ENCODE measurements at regions not wholly inside any gene's neighbourhood (a gene's known extent, or its start where the extent isn't known, plus 50 kb on each side); places are given as distances from the start of the nearest gene placed in this dataset.

DNA sequence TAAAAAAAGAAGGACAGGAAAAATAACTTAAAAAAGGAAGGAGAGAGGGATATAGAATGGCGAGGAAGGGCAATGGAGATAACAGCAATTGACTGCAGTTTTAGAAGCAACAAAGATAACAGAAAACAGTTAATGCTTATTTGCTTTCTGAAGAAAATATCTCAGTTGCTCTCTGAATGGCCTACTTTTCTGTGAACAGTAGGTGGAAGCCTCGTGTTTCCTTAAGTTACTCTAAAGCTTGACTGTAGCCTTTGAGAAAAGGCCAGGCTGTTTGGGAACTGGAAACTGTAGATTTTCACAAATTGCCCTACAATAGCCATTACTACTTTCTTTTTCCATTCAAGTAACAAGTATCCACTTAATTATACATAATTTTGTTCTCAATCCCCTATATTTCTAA lies 404.5 kb downstream of the YTHDC2 start:
- FAIRE-seq, result no peak

DNA sequence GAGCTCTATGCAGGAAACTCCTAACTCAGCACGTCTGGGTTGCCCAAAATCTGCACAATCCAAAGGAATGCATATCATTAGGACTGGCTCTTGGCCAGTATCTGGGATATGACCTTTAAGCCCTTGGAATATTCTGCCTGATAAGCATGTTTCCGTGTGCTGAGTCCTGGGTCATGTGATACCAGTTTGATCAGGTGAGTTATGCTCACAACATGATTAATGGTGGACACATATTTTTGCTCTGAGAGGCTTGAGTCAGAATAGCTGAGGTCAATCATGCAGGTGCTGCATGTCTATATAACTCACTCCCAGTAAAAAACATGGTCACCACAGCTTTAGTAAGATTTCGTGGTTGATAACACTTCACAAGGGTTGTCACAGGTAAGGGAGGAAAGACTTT lies 408.8 kb downstream of the YTHDC2 start:
- no peak for FAIRE-seq

- no peak for FAIRE-seq
These were observed 422.0 kb downstream of the YTHDC2 start for GRCh38 chr5:113935453-113935852.

- FAIRE-seq, result no peak
These were observed 423.8 kb downstream of the YTHDC2 start for GRCh38 chr5:113937301-113937700.

DNA sequence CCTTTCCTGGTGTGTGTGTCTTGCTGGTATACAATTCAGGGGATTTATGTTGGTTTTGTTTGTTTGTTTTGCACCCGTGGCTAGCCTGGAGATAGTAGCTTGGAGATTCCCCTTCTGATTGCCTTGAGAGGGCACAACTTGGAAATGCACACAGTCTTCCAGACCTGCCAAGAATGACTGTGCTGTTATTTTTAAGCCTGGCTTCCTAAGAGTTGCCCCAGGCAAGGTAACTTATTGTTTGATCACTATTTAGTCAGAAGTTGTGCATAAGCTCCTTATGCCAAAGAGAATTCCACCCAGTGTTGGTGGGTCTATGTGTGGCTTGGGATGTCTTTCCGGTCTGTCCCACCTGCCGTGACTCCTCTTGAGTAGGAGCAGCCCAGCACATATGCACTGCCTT lies 421.9 kb upstream of the KCNN2 start:
- FAIRE-seq, result no peak

DNA sequence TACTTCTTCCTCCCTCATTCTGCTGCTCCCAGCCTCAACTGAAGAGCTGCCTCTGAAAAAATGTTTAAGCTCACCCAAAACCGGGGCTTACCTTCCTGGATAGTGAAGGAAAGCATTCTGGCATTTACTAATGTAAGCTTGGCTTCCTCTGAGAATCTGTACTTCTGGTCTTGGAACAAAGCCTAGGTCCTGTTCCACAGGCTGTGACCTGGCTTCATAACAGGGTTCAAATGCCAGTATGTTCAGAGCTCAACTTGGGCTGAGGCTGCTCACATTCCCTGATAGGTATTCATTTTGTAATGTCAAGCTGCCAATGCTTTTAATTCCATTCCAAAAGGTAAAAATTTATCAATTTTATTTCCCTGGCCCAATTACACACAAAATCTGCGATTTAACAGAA lies 411.7 kb upstream of the KCNN2 start:
- FAIRE-seq, result no peak

DNA sequence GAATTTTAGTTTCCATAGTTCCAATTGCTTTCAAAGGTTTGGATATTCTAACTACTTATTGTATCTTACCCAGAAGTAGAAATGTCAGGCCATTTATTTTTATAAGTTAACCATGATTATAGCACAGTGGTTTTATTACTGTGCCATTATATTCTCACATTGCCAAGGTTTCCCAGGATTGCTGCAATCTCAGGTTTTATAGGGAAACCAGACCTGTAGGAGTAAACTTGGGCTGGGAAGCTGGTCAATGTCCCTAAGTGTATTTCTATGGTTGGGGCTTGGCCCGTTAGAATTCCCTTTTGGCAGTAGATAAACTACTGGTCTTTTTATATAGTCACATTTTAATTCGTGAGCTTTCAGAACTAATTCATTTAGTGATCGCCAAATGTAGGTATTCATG lies 396.6 kb upstream of the KCNN2 start:
- no peak for FAIRE-seq

DNA sequence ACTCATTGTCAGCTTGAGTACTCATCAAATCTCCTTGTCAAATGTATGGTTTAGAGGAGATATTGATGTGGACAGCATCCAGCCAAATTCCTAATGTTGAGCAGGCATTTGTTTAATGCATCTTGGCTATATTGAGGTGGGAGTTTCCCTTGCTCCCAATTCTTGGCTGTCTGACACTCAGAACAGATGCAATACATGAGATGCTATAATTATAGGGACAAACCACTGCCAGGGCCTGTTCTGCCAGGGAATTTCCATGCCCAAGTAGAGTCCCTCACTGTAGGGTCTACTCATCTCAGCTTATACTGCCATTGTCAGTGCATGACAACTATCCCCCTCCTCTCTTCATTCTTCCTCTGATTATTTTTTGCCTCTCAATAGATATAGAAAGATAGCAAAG lies 392.0 kb upstream of the KCNN2 start:
- FAIRE-seq, result no peak

- no peak for FAIRE-seq
These were observed 390.4 kb upstream of the KCNN2 start for GRCh38 chr5:113971454-113971853.

DNA sequence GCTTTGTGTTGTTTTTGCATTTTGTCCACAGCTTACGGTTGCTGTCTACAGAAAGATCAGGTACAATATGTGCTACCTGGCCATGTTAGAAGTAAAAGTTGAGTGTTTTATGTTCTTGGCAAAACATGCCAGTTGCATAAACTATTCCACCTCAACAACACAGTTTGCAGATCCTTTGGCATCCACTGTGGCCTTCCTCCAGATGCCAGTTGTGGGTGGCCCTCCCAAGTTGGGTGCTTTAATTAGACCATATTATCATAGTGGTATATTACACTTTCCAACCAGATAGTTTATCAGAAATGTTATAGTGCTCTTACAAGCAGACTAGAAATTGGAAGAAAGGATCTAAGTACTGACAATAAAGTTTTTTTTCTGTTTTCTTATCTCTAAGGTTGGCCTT lies 386.9 kb upstream of the KCNN2 start:
- no peak for FAIRE-seq

DNA sequence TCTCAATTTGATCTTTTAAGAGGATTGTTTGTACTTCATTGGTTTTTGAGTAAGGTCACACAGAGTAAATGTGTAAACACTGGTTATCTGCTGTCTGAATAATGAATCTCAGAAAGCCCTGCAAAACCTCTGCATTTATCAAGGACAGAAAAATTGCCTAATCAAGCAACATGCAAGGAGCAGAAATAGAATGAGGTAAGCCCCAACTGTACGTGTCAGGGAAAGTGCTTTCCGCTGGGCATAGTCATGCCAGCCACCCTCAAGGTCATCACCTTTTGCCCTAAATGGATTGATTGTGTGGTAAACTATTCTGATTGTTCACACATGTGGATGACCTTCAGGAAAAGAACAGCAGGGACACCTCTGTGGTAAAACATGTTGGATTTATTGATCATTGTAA lies 376.9 kb upstream of the KCNN2 start:
- no peak for FAIRE-seq

- no peak for FAIRE-seq
These were observed 376.4 kb upstream of the KCNN2 start for GRCh38 chr5:113985505-113985904.

DNA sequence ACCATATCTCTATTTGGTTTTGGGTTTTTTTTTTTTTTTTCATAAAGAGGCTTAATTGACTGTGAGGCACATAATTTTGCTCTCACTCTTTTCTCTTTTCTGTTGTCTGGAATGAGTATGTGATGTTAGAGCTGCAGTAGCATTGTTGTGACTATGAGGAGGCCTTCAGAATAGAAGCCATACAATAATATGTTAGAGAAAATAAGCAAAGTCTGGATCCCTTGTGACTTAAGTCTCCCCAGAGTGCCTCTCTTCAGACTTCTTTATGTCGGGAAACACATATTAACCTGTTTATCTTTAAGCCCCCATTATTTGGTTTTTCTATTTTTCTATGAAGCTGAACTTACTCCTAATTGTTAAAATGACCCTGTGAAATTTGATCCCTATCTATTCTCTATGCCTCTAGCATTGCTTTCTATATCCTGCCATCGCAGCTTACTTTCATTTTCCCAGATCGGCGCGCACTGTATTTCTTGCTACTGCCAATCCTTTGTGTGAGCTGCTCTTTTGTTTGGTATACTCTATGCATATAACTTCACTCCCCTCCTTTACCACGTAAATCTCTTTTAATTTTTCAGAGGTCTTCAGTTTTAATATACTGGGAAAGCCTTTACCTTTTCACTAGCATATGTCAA lies 372.5 kb upstream of the KCNN2 start:
- FAIRE-seq, result no peak

DNA sequence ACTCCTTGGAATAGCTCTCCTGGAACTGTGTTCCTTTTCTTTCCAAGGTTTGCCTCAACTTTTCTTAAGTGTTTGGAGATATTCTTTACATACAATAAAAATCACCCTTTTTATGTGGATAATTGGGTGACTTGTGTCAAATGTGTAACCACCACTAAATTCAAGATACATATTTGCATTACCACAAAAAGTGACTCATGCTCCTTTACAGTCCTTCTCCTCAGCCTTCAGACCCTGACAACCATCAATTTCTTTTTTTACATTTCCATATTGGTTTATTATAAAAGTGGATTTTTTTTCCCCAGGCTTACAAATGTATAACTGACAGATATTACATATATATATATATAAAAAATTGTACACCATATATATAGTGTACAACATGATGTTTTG lies 372.0 kb upstream of the KCNN2 start:
- no peak for FAIRE-seq

DNA sequence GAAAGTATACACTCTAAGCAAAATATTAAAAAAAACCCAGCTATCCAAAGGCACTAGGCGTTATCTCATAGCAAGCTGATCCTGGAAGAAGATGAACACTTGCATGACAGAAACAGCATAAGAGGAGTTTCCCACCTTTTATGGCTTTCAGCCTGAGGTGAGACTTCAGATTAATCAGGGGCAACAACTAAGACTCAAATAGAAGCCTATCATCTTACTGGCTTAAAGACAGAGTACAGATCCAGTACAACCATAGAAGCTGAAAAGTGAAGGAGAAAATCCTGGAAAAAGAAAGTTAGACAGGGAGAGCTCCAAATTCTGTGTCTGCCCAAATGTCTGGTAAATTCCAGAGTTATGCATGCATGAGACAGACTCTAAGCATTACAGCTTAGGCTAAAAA lies 360.8 kb upstream of the KCNN2 start:
- no peak for FAIRE-seq

GRCh38 chr5:114006582-114006981 lies 355.3 kb upstream of the KCNN2 start:
- no peak for FAIRE-seq

DNA sequence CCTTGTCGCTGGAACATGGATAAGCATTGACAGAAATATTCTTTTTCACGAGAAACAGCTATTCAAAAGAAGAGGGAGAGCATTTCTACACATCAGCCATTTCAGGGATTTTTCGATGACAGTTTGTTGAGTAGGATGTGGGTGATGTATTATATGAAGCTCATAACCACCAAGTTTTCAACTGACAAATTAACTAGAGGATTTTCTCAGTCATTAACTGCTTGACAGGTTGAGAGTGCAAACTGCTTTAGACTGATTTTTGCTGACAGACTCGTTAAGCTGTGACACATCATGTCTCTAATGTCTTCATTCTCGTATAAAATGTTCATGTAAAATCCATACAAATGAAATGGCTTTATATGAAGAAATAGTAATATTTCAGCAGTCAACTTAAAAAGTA lies 354.2 kb upstream of the KCNN2 start:
- no peak for FAIRE-seq

DNA sequence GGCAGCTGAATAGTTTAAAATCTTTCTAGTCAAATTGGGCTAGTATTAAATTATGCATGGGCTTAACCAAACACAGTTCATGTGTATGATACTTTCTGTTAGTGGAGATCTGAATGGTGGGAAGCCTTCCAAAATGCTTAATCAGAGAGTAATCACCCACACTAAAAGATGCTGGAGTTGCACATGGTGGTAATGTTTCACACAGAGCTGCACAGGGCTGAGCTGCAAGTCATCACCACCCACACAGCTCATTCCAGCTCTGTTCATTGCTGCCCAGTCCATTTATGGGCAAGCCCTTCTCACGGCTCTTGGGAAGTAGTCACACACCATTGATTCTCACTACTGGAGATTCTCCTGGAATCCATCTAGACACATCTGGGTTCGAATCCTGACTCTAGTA lies 351.5 kb upstream of the KCNN2 start:
- FAIRE-seq, result no peak

DNA sequence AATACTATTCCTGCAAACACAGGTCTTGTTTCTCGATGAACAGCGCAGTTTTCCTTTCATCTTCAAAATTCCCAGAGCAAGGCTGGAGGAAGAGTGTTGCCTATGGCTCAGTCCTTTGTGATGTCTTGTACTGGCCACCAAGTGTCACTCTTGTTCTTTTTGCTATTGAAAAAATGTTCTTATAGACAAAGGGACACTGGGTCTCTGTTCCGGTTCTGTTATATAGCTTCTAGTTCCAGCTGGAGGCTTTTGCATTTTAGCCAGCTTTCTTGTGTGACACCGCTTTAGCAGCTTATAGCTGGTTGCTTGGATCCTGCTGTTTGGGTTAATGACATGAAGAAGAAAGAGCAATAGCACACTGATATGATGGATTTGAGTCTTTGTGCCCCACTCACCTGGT lies 343.7 kb upstream of the KCNN2 start:
- FAIRE-seq, result no peak

GRCh38 chr5:114038756-114039155 lies 323.1 kb upstream of the KCNN2 start:
- no peak for FAIRE-seq

- no peak for FAIRE-seq
These were observed 311.8 kb upstream of the KCNN2 start for GRCh38 chr5:114050087-114050486.

DNA sequence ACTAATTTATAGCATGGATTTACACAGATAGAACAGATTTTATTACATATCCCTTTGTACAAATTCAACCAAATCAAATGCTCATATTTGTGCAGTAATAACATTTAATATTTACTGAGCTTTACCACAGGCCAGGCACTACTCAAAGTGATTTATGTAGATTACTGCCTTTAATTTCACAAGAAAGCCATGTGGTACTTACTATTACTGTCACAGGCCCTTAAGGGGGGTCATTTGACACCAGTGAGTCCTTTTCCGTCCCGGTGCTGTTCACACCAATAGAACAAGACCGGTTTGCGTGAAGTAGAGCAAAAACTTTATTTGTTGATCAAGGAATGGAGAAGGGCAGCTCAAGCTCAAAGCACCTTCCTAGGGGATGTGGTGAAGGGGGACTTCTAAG lies 308.5 kb upstream of the KCNN2 start:
- FAIRE-seq, result no peak

DNA sequence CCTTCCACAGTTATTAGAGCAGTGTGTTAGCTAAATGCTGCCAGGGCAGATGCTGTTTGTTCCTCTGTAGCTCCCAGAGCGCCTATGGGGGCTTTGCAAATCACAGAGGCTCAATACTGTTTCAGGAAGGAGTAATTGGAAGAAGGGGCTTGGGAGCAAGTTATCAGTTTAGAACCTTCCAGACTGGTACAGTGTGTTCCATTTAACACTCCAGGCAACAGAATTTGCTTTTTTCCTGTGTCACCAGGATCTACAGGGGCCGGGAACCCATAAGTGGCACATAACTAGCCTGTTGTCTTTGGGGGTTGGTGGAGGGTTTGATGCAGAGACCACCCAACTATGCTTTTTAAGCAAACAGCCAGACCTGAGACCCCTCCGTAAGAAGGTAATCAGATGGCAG lies 307.3 kb upstream of the KCNN2 start:
- FAIRE-seq, result no peak

DNA sequence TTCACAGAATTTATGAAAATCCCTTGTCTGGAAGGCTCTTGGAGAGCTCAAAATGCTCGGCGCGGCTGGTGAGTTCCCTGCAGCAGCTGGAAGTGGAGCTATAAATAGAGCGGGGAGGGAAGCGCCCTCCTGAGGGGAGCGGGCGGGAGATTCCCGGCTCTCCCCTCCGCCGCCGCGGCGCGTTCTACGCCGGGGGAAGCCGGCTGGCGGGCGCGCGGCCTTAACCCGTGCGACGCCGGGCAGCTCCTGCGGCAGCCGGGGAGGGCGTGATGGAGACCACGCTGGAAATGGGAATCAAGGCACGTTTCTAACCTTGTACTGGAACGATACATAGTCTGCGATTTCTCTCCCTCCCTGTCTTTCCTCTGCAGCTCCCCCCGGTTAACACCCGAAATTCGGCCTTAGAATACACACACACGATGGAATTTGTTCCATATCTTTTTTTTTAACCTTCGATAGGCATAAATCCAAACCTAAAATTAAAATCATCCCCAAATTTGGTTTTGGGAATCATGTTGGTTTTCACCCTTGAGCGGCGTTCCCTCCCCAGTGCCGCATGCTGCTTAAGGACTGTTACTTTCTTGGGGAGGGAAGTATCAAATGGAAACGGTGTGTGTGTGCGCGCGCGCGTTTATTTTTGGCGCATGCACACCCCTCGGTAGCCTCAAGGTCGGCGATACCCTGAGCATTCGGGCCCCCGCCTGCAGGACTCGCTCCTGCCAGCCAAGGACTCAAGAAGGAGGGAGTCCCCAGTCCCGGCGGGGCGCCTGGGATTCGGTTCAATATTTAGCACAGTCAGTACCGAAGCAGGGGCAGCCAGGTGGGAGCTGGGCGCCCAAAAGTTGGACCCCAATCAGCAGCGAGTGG lies 306.3 kb upstream of the KCNN2 start:
- FAIRE-seq, result no peak

- no peak for FAIRE-seq
These were observed 305.7 kb upstream of the KCNN2 start for GRCh38 chr5:114056185-114056538.

Data from endometrium (tissue), 2 donors.